CD4-positive, alpha-beta memory T cell (primary cell): ENCODE measurements at regions not wholly inside any gene's neighbourhood (a gene's known extent, or its start where the extent isn't known, plus 50 kb on each side); places are given as distances from the start of the nearest gene placed in this dataset.

ENCODE experiments used
- CTCF ChIA-PET: fragments of 350-600 bp; sonication (Branson Sonifier 250); formaldehyde crosslinking; loops from one replicate; lab custom pipeline; 2021; ENCODE audit warnings: inconsistent platforms; ENCODE audit not compliant: partially characterized antibody; lab: Charles Lee
- POLR2A ChIA-PET: fragments of 350-600 bp; sonication (Branson Sonifier 250); formaldehyde crosslinking; loops from one replicate; lab custom pipeline; 2021; ENCODE audit not compliant: partially characterized antibody; lab: Charles Lee
- DNase-seq, 5 donors: peaks; one replicate each; pipeline versions ENCODE4 v3.0.0 to v3.0.0-alpha.2; 2020 to 2022; ENCODE audit warnings: mixed read lengths in 1 of 5
- H3K27ac ChIP-seq: one replicate; pipeline ENCODE4 v1.7.0; 2013; ENCODE audit warnings: low read depth, low read length
- H3K27me3 ChIP-seq: 2 replicates; pipeline ENCODE4 v1.7.0; 2013; ENCODE audit warnings: mild to moderate bottlenecking, low read length, moderate library complexity; ENCODE audit not compliant: insufficient read depth
- H3K36me3 ChIP-seq: 2 replicates; pipeline ENCODE4 v1.7.0; 2013; ENCODE audit warnings: mild to moderate bottlenecking, low read length, moderate library complexity; ENCODE audit not compliant: insufficient read depth
- H3K4me1 ChIP-seq: 2 replicates; pipeline ENCODE4 v1.7.0; 2013; ENCODE audit warnings: mild to moderate bottlenecking, low read length, moderate library complexity; ENCODE audit not compliant: insufficient read depth
- H3K4me3 ChIP-seq, 2 donors: one replicate each; pipeline ENCODE4 v1.7.0; 2013; ENCODE audit warnings: low read length in 2 of 2, mild to moderate bottlenecking in 1 of 2
- H3K9me3 ChIP-seq, 2 donors: one replicate each; pipeline ENCODE4 v1.7.0; 2013; ENCODE audit warnings: low read length in 2 of 2, control low read depth in 1 of 2; ENCODE audit not compliant: control insufficient read depth in 1 of 2
- H3K27ac Mint-ChIP-seq, 7 donors: one replicate each; pipeline ENCODE4 v1.8.0; 2020 to 2021; ENCODE audit warnings: mixed read lengths in 7 of 7, mild to moderate bottlenecking in 6 of 7, inconsistent platforms in 3 of 7, moderate library complexity in 3 of 7
- H3K27me3 Mint-ChIP-seq, 2 donors: one replicate each; pipeline ENCODE4 v1.8.0; 2020 to 2021; ENCODE audit warnings: mixed read lengths in 2 of 2
- H3K36me3 Mint-ChIP-seq, 2 donors: one replicate each; pipeline ENCODE4 v1.8.0; 2020 to 2021; ENCODE audit warnings: mixed read lengths in 2 of 2, inconsistent platforms in 1 of 2, mild to moderate bottlenecking in 1 of 2
- H3K4me1 Mint-ChIP-seq, 4 donors: one replicate each; pipeline ENCODE4 v1.8.0; 2020 to 2021; ENCODE audit warnings: mixed read lengths in 4 of 4, mild to moderate bottlenecking in 1 of 4
- H3K4me3 Mint-ChIP-seq, 8 donors: one replicate each; pipeline ENCODE4 v1.8.0; 2020 to 2021; ENCODE audit warnings: mixed read lengths in 8 of 8, mild to moderate bottlenecking in 7 of 8, moderate library complexity in 6 of 8, inconsistent platforms in 3 of 8
- H3K9me3 Mint-ChIP-seq, 8 donors: one replicate each; pipeline ENCODE4 v1.8.0; 2020 to 2021; ENCODE audit warnings: mixed read lengths in 8 of 8, mild to moderate bottlenecking in 5 of 8, inconsistent platforms in 3 of 8, moderate library complexity in 1 of 8
- intact Hi-C: fragments of 100-400 bp; cut with micrococcal nuclease; formaldehyde crosslinking; loops from one replicate; pipeline ENCODE4 v1.15.1; 2023

GRCh38 chr4:95614684-95615205 lies 66.0 kb upstream of the UNC5C start:
- POLR2A ChIA-PET = no interaction called here
- Histone ChIP-seq H3K9me3 (no peaks in the 10 kb centered on the region), H3K4me1 (no peaks in the 10 kb centered on the region), H3K4me3 (no peak overlapping the region), H3K27me3 (no peaks in the 10 kb centered on the region), H3K36me3 (no peaks in the 10 kb centered on the region), H3K27ac (no peak overlapping the region)
- Mint-ChIP-seq H3K27ac (no peak overlapping the region), H3K27me3 (no peaks in the 10 kb centered on the region), H3K4me1 (no peaks in the 10 kb centered on the region), H3K4me3 (no peak overlapping the region), H3K36me3 (no peaks in the 10 kb centered on the region), H3K9me3 (peaks cover 0 to 4% (median 0%) of the 10 kb centered on the region in 8 donors)
- intact Hi-C loops = no loop called here
- no peak for DNase-seq
- CTCF ChIA-PET = no interaction called here

DNA sequence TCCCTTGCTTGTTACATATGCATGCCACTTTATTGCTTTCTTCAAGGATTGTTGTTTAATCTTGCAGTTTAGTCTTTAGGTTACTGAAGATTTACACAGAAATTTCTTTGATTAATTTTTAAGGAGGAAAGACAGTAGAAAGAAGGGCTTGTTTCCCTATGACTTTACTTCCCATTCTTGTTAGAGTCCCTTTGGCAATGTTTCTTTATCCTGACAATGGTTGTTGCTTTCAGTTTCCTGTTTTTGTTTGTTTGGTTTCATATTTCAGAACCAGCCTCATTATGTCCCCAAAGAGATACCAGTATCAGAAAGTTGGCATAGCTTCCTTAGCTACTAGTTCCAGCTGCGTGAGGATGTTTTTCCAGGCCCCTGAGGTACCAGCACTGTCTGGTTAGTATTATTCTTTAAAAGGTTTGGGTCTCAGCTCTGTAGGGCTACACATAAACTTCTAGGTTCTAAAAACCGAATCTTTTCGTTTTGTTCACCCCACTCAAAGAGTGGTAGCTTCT lies 61.3 kb upstream of the UNC5C start:
- Mint-ChIP-seq H3K9me3 (peaks cover 0 to 5% (median 0%) of the 10 kb centered on the region in 8 donors), H3K36me3 (no peaks in the 10 kb centered on the region), H3K27me3 (no peaks in the 10 kb centered on the region), H3K4me1 (no peaks in the 10 kb centered on the region), H3K4me3 (no peak overlapping the region), H3K27ac (no peak overlapping the region)
- POLR2A ChIA-PET = no interaction called here
- Histone ChIP-seq H3K9me3 (no peaks in the 10 kb centered on the region), H3K36me3 (no peaks in the 10 kb centered on the region), H3K4me1 (no peaks in the 10 kb centered on the region), H3K27ac (no peak overlapping the region), H3K4me3 (no peak overlapping the region), H3K27me3 (no peaks in the 10 kb centered on the region)
- intact Hi-C loops = no loop called here
- DNase-seq = no peak
- CTCF ChIA-PET = no interaction called here

DNA sequence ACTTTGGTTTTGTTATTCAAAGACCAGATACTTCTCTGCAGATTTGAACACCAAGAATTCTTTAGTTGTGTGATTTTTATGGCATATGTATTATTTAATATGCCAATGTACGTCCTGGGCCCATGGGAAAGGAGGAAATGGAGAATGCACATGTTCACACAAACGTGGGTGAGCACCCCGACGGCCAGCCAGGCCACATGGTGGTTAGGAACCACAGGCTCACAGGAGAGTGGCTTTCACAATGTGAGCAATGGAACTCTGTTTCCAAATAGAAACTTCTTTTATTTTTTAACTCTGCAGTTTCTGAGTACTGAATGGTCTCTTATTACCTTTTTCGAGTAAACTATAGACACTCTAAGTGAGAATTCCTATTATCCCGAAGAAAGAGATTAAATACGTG lies 58.0 kb upstream of the UNC5C start:
- H3K4me3 Mint-ChIP-seq = no peak overlapping the region
- intact Hi-C loops = no loop called here
- POLR2A ChIA-PET = no interaction called here
- no peak overlapping the region for H3K27ac ChIP-seq
- H3K27me3 ChIP-seq = no peaks in the 10 kb centered on the region
- no peaks in the 10 kb centered on the region for H3K27me3 Mint-ChIP-seq
- H3K9me3 Mint-ChIP-seq = peaks cover 0 to 5% (median 0%) of the 10 kb centered on the region in 8 donors
- H3K4me1 ChIP-seq = no peaks in the 10 kb centered on the region
- CTCF ChIA-PET = no interaction called here
- H3K4me1 Mint-ChIP-seq = no peaks in the 10 kb centered on the region
- no peak overlapping the region for H3K4me3 ChIP-seq
- no peak for DNase-seq
- H3K9me3 ChIP-seq = no peaks in the 10 kb centered on the region
- no peak overlapping the region for H3K27ac Mint-ChIP-seq
- no peaks in the 10 kb centered on the region for H3K36me3 Mint-ChIP-seq
- H3K36me3 ChIP-seq = no peaks in the 10 kb centered on the region

GRCh38 chr4:95603393-95603792 lies 54.6 kb upstream of the UNC5C start:
- H3K27me3 ChIP-seq = no peaks in the 10 kb centered on the region
- CTCF ChIA-PET = no interaction called here
- intact Hi-C loops = no loop called here

DNA sequence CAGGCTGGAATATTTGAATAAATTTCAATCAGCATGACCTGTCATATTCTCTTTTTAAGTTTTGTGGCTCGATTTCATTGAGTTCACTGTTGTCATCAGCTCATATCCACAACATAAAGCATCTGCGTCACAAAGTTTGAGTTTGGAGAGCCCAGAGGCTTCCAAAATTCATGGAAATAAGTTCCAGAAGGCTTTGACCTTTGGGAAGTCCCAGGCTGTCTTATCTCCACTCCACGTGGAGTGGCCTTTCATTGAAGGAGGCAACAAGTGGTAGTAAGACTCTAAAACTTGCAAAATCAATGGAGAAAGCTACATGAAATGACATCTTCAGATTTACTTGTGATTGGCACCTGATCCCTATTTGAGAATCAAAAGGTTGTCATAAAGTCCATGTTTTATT lies 54.1 kb upstream of the UNC5C start:
- CTCF ChIA-PET = no interaction called here
- Mint-ChIP-seq H3K9me3 (peaks cover 0 to 5% (median 0%) of the 10 kb centered on the region in 8 donors), H3K27ac (no peak overlapping the region), H3K4me3 (no peak overlapping the region), H3K4me1 (no peaks in the 10 kb centered on the region), H3K36me3 (no peaks in the 10 kb centered on the region), H3K27me3 (no peaks in the 10 kb centered on the region)
- no peak for DNase-seq
- intact Hi-C loops = no loop called here
- no peaks in the 10 kb centered on the region for H3K4me1 ChIP-seq
- H3K4me3 ChIP-seq = no peak overlapping the region
- H3K27ac ChIP-seq = no peak overlapping the region
- H3K36me3 ChIP-seq = no peaks in the 10 kb centered on the region
- H3K27me3 ChIP-seq = no peaks in the 10 kb centered on the region
- H3K9me3 ChIP-seq = no peaks in the 10 kb centered on the region
- POLR2A ChIA-PET = no interaction called here

More at GRCh38 chr4:95603393-95603792, 54.6 kb upstream of the UNC5C start:
- Mint-ChIP-seq H3K36me3 (no peaks in the 10 kb centered on the region), H3K4me1 (no peaks in the 10 kb centered on the region), H3K27me3 (no peaks in the 10 kb centered on the region), H3K9me3 (peaks cover 0 to 5% (median 0%) of the 10 kb centered on the region in 8 donors), H3K27ac (no peak overlapping the region), H3K4me3 (no peak overlapping the region)
- H3K4me3 ChIP-seq = no peak overlapping the region
- no peaks in the 10 kb centered on the region for H3K4me1 ChIP-seq
- H3K36me3 ChIP-seq = no peaks in the 10 kb centered on the region
- no peak overlapping the region for H3K27ac ChIP-seq
- POLR2A ChIA-PET = no interaction called here
- DNase-seq = no peak
- no peaks in the 10 kb centered on the region for H3K9me3 ChIP-seq

GRCh38 chr4:95601356-95601755 lies 52.6 kb upstream of the UNC5C start:
- Mint-ChIP-seq H3K4me3 (no peak overlapping the region), H3K27ac (no peak overlapping the region), H3K27me3 (no peaks in the 10 kb centered on the region), H3K36me3 (no peaks in the 10 kb centered on the region), H3K9me3 (peaks cover 0 to 2% (median 0%) of the 10 kb centered on the region in 8 donors), H3K4me1 (no peaks in the 10 kb centered on the region)
- Histone ChIP-seq H3K4me1 (no peaks in the 10 kb centered on the region), H3K9me3 (no peaks in the 10 kb centered on the region), H3K36me3 (no peaks in the 10 kb centered on the region), H3K4me3 (no peak overlapping the region), H3K27me3 (no peaks in the 10 kb centered on the region), H3K27ac (no peak overlapping the region)
- CTCF ChIA-PET = no interaction called here
- intact Hi-C loops = no loop called here
- DNase-seq = no peak
- POLR2A ChIA-PET = no interaction called here

DNA sequence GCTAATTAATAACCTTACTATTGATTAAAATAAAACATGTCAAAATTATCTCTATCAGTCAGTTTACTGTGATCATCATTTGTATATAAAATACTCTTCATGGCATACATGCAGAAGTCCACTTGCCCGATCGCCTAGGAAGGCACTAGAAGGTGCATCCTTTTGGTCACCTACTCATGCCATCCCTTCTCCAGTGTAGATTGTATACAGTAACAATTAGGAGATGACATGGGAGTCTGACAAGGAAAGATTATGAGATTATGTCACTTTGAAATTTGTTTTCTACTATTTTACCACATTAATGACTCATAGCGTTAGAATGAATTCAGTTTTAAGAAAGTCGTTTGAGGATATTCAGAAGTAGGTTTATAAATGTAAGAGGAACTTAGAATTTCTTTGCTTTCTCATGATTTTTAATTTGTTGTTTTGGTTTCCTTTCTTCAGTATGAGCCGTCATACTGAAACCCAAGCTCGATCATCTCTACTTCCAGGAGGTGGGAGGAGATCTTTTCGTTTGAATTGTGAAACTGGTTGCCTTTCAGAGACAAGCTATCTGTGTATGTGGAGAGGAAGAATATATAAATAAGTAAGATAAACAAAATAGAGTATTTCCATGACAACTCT lies 51.1 kb upstream of the UNC5C start:
- CTCF ChIA-PET = interaction anchor here (1.1 kb wide), 1 partner anchor 19 kb away, joined by 3 read pairs; no protein-coding TSS in a partner anchor
- Histone ChIP-seq H3K27ac (no peak overlapping the region), H3K9me3 (no peaks in the 10 kb centered on the region), H3K4me1 (no peaks in the 10 kb centered on the region), H3K4me3 (no peak overlapping the region), H3K36me3 (no peaks in the 10 kb centered on the region), H3K27me3 (no peaks in the 10 kb centered on the region)
- no peak overlapping the region for H3K4me3 Mint-ChIP-seq
- H3K4me1 Mint-ChIP-seq = no peaks in the 10 kb centered on the region
- H3K36me3 Mint-ChIP-seq = no peaks in the 10 kb centered on the region
- intact Hi-C loops = no loop called here
- no peak for DNase-seq
- peaks cover 0 to 2% (median 0%) of the 10 kb centered on the region in 8 donors for H3K9me3 Mint-ChIP-seq
- H3K27me3 Mint-ChIP-seq = no peaks in the 10 kb centered on the region
- no peak overlapping the region for H3K27ac Mint-ChIP-seq
- POLR2A ChIA-PET = no interaction called here
